Vagina (tissue), 2 donors: ENCODE measurements at regions not wholly inside any gene's neighbourhood (a gene's known extent, or its start where the extent isn't known, plus 50 kb on each side); places are given as distances from the start of the nearest gene placed in this dataset.

Experiments
- CTCF ChIP-seq, 3 experiments: fragments of 450-650 bp in 2 of 3; fragments of 200-600 bp in 1 of 3; sonication (generic) in 1 of 3; IDR thresholded peaks; one replicate each; pipeline ENCODE4 v1.5.1; 2017 to 2019; ENCODE audit warnings: antibody characterized with exemption in 3 of 3, mild to moderate bottlenecking in 2 of 3, moderate library complexity in 2 of 3
- POLR2A ChIP-seq, 2 donors: fragments of 450-650 bp; IDR thresholded peaks; one replicate each; pipeline ENCODE4 v1.6.1; 2017; ENCODE audit warnings: antibody characterized with exemption in 2 of 2, mild to moderate bottlenecking in 2 of 2, moderate library complexity in 2 of 2

GRCh38 chr20:62553136-62553837 lies 77.5 kb upstream of the GATA5 start:
- no peak for TF ChIP-seq CTCF (IDR thresholded peaks at IDR 0.05)
- TF ChIP-seq POLR2A (IDR thresholded peaks at IDR 0.05) = no peak
